ENCODE measurements at regions not wholly inside any gene's neighbourhood (a gene's known extent, or its start where the extent isn't known, plus 50 kb on each side); places are given as distances from the start of the nearest gene placed in this dataset.

DNA sequence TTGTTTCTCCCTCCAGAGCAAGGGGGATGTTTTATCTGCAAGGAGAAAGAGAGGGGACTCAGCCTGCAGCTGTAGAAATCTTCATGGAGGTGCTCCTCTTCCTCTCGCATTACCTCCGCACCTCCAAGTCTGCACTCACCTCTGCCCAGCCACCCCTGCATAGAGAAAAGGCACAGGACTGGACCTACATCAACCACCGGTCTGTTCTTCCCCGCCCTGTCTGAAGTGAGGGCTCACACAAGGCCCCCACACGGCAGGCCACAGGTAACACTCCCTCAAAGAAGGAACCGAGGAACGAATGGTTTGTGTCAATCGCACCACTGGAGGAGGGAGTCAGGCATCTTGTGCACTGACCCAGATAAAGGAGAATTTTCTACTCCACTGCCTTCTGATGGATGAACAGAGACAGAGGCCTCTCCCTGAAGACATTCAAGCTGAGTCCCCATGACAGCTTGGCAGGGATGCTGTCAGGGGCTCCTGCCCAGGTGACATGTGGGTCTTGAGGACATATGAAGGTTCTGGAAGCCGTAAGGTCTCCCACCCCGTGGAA lies 260.3 kb downstream of the XXYLT1 start:
- CTCF ChIA-PET = no interaction called here
- intact Hi-C loops (cut with micrococcal nuclease; ENCODE audit: unreplicated experiment) = no loop called here
- no peak overlapping the region for H3K4me3 ChIP-seq (ENCODE audit: low read depth, low read length, poor library complexity, severe bottlenecking)
- H3K36me3 ChIP-seq (ENCODE audit: insufficient read depth, low read length, poor library complexity, severe bottlenecking) = no peaks in the 10 kb centered on the region
- H3K27me3 ChIP-seq (replicated peaks; ENCODE audit: insufficient read depth, low read depth, low read length, poor library complexity) = no peaks in the 10 kb centered on the region
- H3K27ac ChIP-seq (ENCODE audit: low read depth, low read length, poor library complexity, severe bottlenecking) = no peak overlapping the region
- no peak for DNase-seq (ENCODE audit: low spot score)
- POLR2A ChIA-PET (ENCODE audit: low non-redundant PET) = no interaction called here
- peaks cover 9% of the 10 kb centered on the region for H3K4me1 ChIP-seq (ENCODE audit: insufficient read depth, low read length, poor library complexity, severe bottlenecking)
- no TSS peak for BruUV-seq (replicated peaks)
- no peaks in the 10 kb centered on the region for H3K9me3 ChIP-seq (ENCODE audit: low read depth, low read length, poor library complexity, severe bottlenecking)
- TF ChIP-seq EZH2 (IDR thresholded peaks at IDR 0.05; ENCODE audit: borderline replicate concordance, low read depth, low read length, poor library complexity, severe bottlenecking) (no peak), CTCF (conservative IDR thresholded peaks at IDR 0.05; ENCODE audit: low read depth, low read length) (no peak)

DNA sequence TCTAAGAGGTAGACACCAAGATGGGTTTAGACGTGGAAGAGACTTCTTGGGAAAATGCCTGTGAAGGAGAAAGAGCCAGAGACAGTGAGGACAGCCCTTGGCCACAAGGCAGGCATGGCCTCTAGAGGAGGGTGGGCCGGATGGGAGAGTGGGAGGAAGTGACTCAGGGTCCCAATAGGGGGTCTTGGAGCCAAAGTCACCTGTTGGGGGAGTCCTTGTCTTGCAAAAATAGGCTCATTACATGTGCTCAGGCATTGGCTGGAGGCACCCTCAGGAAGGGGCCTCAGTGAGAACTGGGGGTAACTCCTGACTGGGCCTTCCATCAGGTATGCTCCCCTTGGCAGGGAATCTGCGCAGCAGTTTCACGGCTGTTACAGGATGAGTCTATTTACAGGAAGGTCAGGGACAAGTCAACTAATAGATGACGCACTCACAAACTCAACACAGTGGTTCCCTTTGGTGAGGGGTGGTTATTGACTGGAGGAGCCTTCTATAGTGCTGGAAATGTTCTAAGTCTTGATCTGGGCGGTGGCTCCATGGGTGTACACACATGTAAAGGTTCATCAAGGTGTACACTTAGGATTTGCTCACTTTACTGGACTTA lies 259.6 kb downstream of the XXYLT1 start:
- TF ChIP-seq CTCF (conservative IDR thresholded peaks at IDR 0.05; ENCODE audit: low read depth, low read length) (no peak), EZH2 (IDR thresholded peaks at IDR 0.05; ENCODE audit: borderline replicate concordance, low read depth, low read length, poor library complexity, severe bottlenecking) (no peak)
- no TSS peak for BruUV-seq (replicated peaks)
- peaks cover 4% of the 10 kb centered on the region for H3K4me1 ChIP-seq (ENCODE audit: insufficient read depth, low read length, poor library complexity, severe bottlenecking)
- no peaks in the 10 kb centered on the region for H3K9me3 ChIP-seq (ENCODE audit: low read depth, low read length, poor library complexity, severe bottlenecking)
- DNase-seq (ENCODE audit: low spot score) = no peak
- no peaks in the 10 kb centered on the region for H3K27me3 ChIP-seq (replicated peaks; ENCODE audit: insufficient read depth, low read depth, low read length, poor library complexity)
- ChIA-PET CTCF (no interaction called here), POLR2A (ENCODE audit: low non-redundant PET) (no interaction called here)
- no peak overlapping the region for H3K4me3 ChIP-seq (ENCODE audit: low read depth, low read length, poor library complexity, severe bottlenecking)
- no peaks in the 10 kb centered on the region for H3K36me3 ChIP-seq (ENCODE audit: insufficient read depth, low read length, poor library complexity, severe bottlenecking)
- intact Hi-C loops (cut with micrococcal nuclease; ENCODE audit: unreplicated experiment) = no loop called here
- no peak overlapping the region for H3K27ac ChIP-seq (ENCODE audit: low read depth, low read length, poor library complexity, severe bottlenecking)

DNA sequence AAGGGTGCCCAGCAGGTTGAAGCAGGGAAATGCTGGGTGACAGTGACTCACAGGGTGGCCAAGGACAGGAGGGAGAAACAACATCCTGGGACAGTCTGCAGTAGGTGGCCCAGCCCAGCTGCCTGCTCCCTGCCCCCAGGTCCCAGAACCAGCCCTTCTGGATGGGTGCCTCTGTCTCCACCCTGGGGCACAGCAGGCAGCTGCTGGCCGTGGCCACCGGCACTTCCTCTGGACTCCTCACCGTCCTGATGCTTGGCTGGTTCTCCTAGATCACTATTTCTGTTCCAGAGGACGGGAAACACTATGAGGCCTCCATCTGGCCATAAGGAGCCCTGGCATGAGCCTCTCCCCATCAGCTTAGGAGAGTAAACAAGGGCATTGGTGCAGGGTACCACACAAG lies 258.9 kb downstream of the XXYLT1 start:
- CTCF ChIA-PET = no interaction called here
- TF ChIP-seq EZH2 (IDR thresholded peaks at IDR 0.05; ENCODE audit: borderline replicate concordance, low read depth, low read length, poor library complexity, severe bottlenecking) (no peak), CTCF (conservative IDR thresholded peaks at IDR 0.05; ENCODE audit: low read depth, low read length) (no peak)
- POLR2A ChIA-PET (ENCODE audit: low non-redundant PET) = no interaction called here

More for the DNA sequence above, 258.9 kb downstream of the XXYLT1 start:
- peaks cover 4% of the 10 kb centered on the region for H3K4me1 ChIP-seq (ENCODE audit: insufficient read depth, low read length, poor library complexity, severe bottlenecking)
- H3K36me3 ChIP-seq (ENCODE audit: insufficient read depth, low read length, poor library complexity, severe bottlenecking) = no peaks in the 10 kb centered on the region
- no peak for DNase-seq (ENCODE audit: low spot score)
- H3K9me3 ChIP-seq (ENCODE audit: low read depth, low read length, poor library complexity, severe bottlenecking) = no peaks in the 10 kb centered on the region
- intact Hi-C loops (cut with micrococcal nuclease; ENCODE audit: unreplicated experiment) = no loop called here
- H3K27ac ChIP-seq (ENCODE audit: low read depth, low read length, poor library complexity, severe bottlenecking) = no peak overlapping the region
- no TSS peak for BruUV-seq (replicated peaks)
- no peaks in the 10 kb centered on the region for H3K27me3 ChIP-seq (replicated peaks; ENCODE audit: insufficient read depth, low read depth, low read length, poor library complexity)
- H3K4me3 ChIP-seq (ENCODE audit: low read depth, low read length, poor library complexity, severe bottlenecking) = no peak overlapping the region
